Naive B cell (primary cell): ENCODE measurements at regions not wholly inside any gene's neighbourhood (a gene's known extent, or its start where the extent isn't known, plus 50 kb on each side); places are given as distances from the start of the nearest gene placed in this dataset.
"Not testable (repeated sequence)": the region's sequence is repeated elsewhere in the genome, so short reads cannot be mapped to it uniquely, and the experiment has no call there.

Experiments
- ATAC-seq, 2 donors: fragments of 150-1000 bp; cut with Tn5 transposase; 2 replicates each; pipeline ENCODE4 v1.10.0; 2021; ENCODE audit warnings: low read depth in 2 of 2, mild to moderate bottlenecking in 2 of 2, moderate library complexity in 2 of 2
- DNase-seq: peaks from one replicate; pipeline ENCODE4 v3.0.0; 2022
- H3K27ac Mint-ChIP-seq, 6 donors: one replicate each; pipeline ENCODE4 v1.8.0; 2020 to 2022; ENCODE audit warnings: mild to moderate bottlenecking in 6 of 6, mixed read lengths in 6 of 6, moderate library complexity in 5 of 6, inconsistent platforms in 2 of 6
- H3K27me3 Mint-ChIP-seq, 3 donors: one replicate each; pipeline ENCODE4 v1.8.0; 2021 to 2022; ENCODE audit warnings: mixed read lengths in 3 of 3, mild to moderate bottlenecking in 1 of 3
- H3K36me3 Mint-ChIP-seq, 2 donors: one replicate each; pipeline ENCODE4 v1.8.0; 2020 to 2022; ENCODE audit warnings: mixed read lengths in 2 of 2, inconsistent platforms in 1 of 2, mild to moderate bottlenecking in 1 of 2
- H3K4me1 Mint-ChIP-seq, 3 donors: one replicate each; pipeline ENCODE4 v1.8.0; 2020 to 2022; ENCODE audit warnings: mixed read lengths in 3 of 3, inconsistent platforms in 1 of 3, mild to moderate bottlenecking in 1 of 3, moderate library complexity in 1 of 3
- H3K4me3 Mint-ChIP-seq, 8 donors: one replicate each; pipeline ENCODE4 v1.8.0; 2020 to 2022; ENCODE audit warnings: mild to moderate bottlenecking in 8 of 8, mixed read lengths in 8 of 8, moderate library complexity in 8 of 8, inconsistent platforms in 2 of 8
- H3K9me3 Mint-ChIP-seq, 7 donors: one replicate each; pipeline ENCODE4 v1.8.0; 2020 to 2022; ENCODE audit warnings: mixed read lengths in 7 of 7, mild to moderate bottlenecking in 5 of 7, inconsistent platforms in 2 of 7, moderate library complexity in 1 of 7

GRCh38 chr6:120759570-120759969, 574.7 kb downstream of the TBC1D32 start:
- DNase-seq (no peak), ATAC-seq (no peak)
- Mint-ChIP-seq H3K4me3 (no peak overlapping the region), H3K4me1 (no peaks in the 10 kb centered on the region), H3K36me3 (no peaks in the 10 kb centered on the region), H3K27me3 (no peaks in the 10 kb centered on the region), H3K9me3 (no peaks in the 10 kb centered on the region), H3K27ac (no peak overlapping the region)

DNA sequence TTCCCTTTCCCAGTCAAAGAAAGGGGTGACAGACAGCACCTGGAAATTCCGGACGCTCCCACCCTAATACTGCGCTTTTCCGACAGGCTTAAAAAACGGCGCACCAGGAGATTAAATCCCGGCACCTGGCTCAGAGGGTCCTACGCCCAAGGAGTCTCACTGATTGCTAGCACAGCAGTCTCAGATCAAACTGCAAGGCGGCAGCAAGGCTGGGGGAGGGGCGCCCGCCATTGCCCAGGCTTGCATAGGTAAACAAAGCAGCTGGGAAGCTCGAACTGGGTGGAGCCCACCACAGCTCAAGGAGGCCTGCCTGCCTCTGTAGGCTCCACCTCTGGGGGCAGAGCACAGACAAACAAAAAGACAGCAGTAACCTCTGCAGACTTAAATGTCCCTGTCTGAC, 585.7 kb downstream of the TBC1D32 start:
- not testable (repeated sequence) for H3K27ac Mint-ChIP-seq, H3K9me3 Mint-ChIP-seq, ATAC-seq, DNase-seq, H3K4me1 Mint-ChIP-seq, H3K27me3 Mint-ChIP-seq, H3K36me3 Mint-ChIP-seq, H3K4me3 Mint-ChIP-seq

DNA sequence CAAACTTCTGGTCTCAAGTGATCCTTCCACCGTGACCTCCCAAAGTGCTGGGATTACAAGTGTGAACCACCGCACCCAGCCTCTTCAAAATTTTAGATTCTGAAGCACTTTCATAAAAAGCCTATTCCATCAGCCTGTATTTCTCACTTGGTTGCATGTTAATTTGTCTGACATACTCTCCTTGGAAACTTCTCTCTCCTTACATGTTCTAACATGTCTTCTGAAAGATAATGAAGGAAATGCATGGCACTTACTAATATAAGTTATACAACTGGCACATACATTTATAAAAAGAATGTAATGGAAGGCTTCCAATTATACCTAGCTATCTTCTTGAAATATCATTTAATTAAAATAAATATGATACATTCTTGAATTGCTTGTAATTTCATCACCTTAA, 597.5 kb downstream of the TBC1D32 start:
- H3K4me1 Mint-ChIP-seq: no peaks in the 10 kb centered on the region
- peaks cover 0 to 16% (median 8%) of the 10 kb centered on the region in 7 donors for H3K9me3 Mint-ChIP-seq
- no peak for ATAC-seq
- no peak overlapping the region for H3K27ac Mint-ChIP-seq
- no peak for DNase-seq
- no peak overlapping the region for H3K4me3 Mint-ChIP-seq
- H3K27me3 Mint-ChIP-seq: no peaks in the 10 kb centered on the region
- no peaks in the 10 kb centered on the region for H3K36me3 Mint-ChIP-seq

GRCh38 chr6:120735641-120736040, 598.6 kb downstream of the TBC1D32 start:
- Mint-ChIP-seq H3K36me3 (no peaks in the 10 kb centered on the region), H3K9me3 (peaks cover 0 to 19% (median 8%) of the 10 kb centered on the region in 7 donors), H3K27me3 (no peaks in the 10 kb centered on the region), H3K4me3 (no peak overlapping the region), H3K27ac (no peak overlapping the region), H3K4me1 (no peaks in the 10 kb centered on the region)
- DNase-seq (no peak), ATAC-seq (no peak)

- no peaks in the 10 kb centered on the region for H3K36me3 Mint-ChIP-seq
- no peaks in the 10 kb centered on the region for H3K27me3 Mint-ChIP-seq
- no peak overlapping the region for H3K27ac Mint-ChIP-seq
- no peaks in the 10 kb centered on the region for H3K4me1 Mint-ChIP-seq
- DNase-seq (no peak), ATAC-seq (no peak)
- H3K4me3 Mint-ChIP-seq: no peak overlapping the region
- peaks cover 8 to 28% (median 11%) of the 10 kb centered on the region in 7 donors for H3K9me3 Mint-ChIP-seq
These were observed 623.0 kb downstream of the TBC1D32 start for GRCh38 chr6:120711255-120711654.

DNA sequence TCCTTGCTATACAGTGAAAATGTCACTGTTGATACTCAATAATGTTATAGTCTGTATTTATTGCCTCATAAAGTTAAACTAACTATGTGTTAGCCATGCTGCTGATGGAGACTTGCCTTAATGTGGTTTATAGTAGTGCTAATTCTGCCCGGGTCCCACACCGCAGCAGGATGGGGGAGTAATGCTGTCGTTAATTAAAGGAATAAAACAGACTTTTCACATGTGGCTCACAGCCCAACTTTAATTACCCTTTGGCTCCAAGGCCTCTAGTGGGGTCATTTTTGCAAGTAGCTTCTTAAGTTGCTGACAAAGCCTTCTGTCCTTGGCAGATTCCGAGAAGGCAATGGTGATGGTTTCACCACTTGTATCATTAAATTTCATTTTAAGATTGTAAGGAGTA, 634.3 kb downstream of the TBC1D32 start:
- ATAC-seq (no peak), DNase-seq (no peak)
- no peak overlapping the region for H3K27ac Mint-ChIP-seq
- no peaks in the 10 kb centered on the region for H3K36me3 Mint-ChIP-seq
- no peak overlapping the region for H3K4me3 Mint-ChIP-seq
- peaks cover 0 to 4% (median 0%) of the 10 kb centered on the region in 7 donors for H3K9me3 Mint-ChIP-seq
- H3K27me3 Mint-ChIP-seq: no peaks in the 10 kb centered on the region
- H3K4me1 Mint-ChIP-seq: no peaks in the 10 kb centered on the region

DNA sequence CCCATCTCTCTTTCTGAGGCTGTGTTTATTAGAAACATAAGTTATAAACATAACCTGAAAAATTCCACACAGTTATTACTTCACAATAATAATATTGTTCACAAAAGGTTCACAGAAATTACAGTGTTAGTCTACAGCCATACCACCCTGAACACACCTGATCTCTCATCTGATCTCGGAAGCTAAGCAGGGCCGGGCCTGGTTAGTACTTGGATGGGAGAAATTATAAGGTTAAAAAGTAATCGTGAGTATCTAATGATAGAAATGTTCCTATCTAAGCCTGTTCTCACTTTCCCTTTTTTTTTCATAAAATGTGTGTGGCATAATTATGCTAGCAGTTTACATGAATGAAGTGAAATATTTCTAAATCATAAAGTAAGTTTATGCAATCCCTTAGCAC, 647.8 kb downstream of the TBC1D32 start:
- peaks cover 0 to 9% (median 2%) of the 10 kb centered on the region in 7 donors for H3K9me3 Mint-ChIP-seq
- no peak overlapping the region for H3K27ac Mint-ChIP-seq
- ATAC-seq (no peak), DNase-seq (no peak)
- H3K27me3 Mint-ChIP-seq: no peaks in the 10 kb centered on the region
- no peaks in the 10 kb centered on the region for H3K4me1 Mint-ChIP-seq
- H3K36me3 Mint-ChIP-seq: no peaks in the 10 kb centered on the region
- no peak overlapping the region for H3K4me3 Mint-ChIP-seq

DNA sequence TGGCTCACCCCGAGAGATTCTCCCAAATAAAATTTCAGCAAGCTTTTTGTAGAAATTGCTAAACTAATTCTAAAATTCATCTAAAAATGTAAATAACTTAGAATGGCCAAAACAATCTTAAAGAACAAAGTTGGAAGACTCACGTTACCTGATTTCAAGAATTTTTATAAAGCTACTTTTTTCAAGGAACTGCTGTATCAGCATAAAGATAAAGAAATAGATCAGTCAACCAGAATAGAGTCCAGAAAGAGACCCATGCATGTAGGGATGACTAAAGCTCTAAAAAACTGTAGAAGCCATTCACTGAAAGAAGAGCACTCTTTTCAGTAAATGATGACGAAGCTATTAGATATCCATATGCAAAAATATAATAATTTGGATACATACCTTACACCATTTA, 652.1 kb downstream of the TBC1D32 start:
- H3K27me3 Mint-ChIP-seq: no peaks in the 10 kb centered on the region
- ATAC-seq (no peak), DNase-seq (no peak)
- H3K27ac Mint-ChIP-seq: no peak overlapping the region
- peaks cover 0 to 3% (median 0%) of the 10 kb centered on the region in 7 donors for H3K9me3 Mint-ChIP-seq
- no peaks in the 10 kb centered on the region for H3K36me3 Mint-ChIP-seq
- no peaks in the 10 kb centered on the region for H3K4me1 Mint-ChIP-seq
- H3K4me3 Mint-ChIP-seq: no peak overlapping the region

- H3K27me3 Mint-ChIP-seq: no peaks in the 10 kb centered on the region
- no peaks in the 10 kb centered on the region for H3K36me3 Mint-ChIP-seq
- DNase-seq: no peak
- H3K4me1 Mint-ChIP-seq: no peaks in the 10 kb centered on the region
- no peak overlapping the region for H3K4me3 Mint-ChIP-seq
- ATAC-seq: no peak
- peaks cover 0 to 3% (median 0%) of the 10 kb centered on the region in 7 donors for H3K9me3 Mint-ChIP-seq
- no peak overlapping the region for H3K27ac Mint-ChIP-seq
These were observed 653.1 kb downstream of the TBC1D32 start for GRCh38 chr6:120681204-120681603.

DNA sequence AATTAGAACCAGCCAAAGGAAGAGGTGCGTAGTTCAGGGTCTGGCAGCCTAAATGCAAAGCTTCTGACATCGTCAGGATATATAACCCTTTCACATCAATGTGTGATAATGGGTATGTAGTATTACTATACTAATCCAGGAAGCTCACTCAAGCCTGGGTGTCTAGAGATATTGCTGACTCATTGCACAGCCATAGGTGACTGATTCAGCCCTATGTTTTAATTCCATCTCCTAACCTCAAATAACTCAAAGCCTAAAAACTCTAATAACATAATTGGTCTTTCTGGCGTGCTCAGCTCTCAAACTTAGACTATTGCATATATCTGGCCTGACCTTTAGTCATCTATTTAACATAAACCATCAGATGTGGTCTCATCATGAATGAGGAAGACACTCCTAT, 658.4 kb downstream of the TBC1D32 start:
- Mint-ChIP-seq H3K9me3 (peaks cover 0 to 3% (median 0%) of the 10 kb centered on the region in 7 donors), H3K4me3 (no peak overlapping the region), H3K27ac (no peak overlapping the region), H3K27me3 (no peaks in the 10 kb centered on the region), H3K4me1 (no peaks in the 10 kb centered on the region), H3K36me3 (no peaks in the 10 kb centered on the region)
- DNase-seq (no peak), ATAC-seq (no peak)

- DNase-seq (no peak), ATAC-seq (no peak)
- Mint-ChIP-seq H3K4me1 (no peaks in the 10 kb centered on the region), H3K36me3 (peaks cover 0 to 2% of the 10 kb centered on the region in 2 donors), H3K4me3 (no peak overlapping the region), H3K27ac (no peak overlapping the region), H3K9me3 (peaks cover 0 to 19% (median 10%) of the 10 kb centered on the region in 7 donors), H3K27me3 (no peaks in the 10 kb centered on the region)
These were observed 662.8 kb downstream of the TBC1D32 start for GRCh38 chr6:120671519-120671918.

DNA sequence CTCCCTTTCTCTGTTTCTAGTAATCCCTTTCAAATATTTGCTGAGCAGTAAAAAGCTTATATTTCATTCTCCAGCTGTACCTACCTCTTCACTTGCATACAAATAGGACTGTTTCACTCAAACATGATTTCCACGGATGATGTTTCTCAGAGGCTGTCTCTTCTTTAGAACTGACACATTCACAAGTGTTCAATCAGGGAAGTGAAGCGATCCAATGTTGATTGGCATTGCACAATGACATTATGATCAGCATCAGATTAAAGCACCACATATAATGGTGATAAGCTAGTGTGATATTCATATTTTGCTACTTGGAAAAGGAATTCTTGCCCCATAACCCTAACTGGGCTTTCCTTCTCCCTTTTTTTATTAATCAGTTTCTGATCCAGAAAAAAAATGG, 681.8 kb downstream of the TBC1D32 start:
- peaks cover 1 to 15% (median 7%) of the 10 kb centered on the region in 7 donors for H3K9me3 Mint-ChIP-seq
- ATAC-seq: no peak

GRCh38 chr6:120648713-120649112, 685.6 kb downstream of the TBC1D32 start:
- Mint-ChIP-seq H3K36me3 (no peaks in the 10 kb centered on the region), H3K27ac (no peak overlapping the region), H3K9me3 (peaks cover 1 to 11% (median 7%) of the 10 kb centered on the region in 7 donors), H3K4me3 (no peak overlapping the region), H3K27me3 (no peaks in the 10 kb centered on the region), H3K4me1 (no peaks in the 10 kb centered on the region)
- ATAC-seq (no peak), DNase-seq (no peak)

More for the DNA sequence above, 681.8 kb downstream of the TBC1D32 start:
- Mint-ChIP-seq H3K27me3 (no peaks in the 10 kb centered on the region), H3K27ac (no peak overlapping the region), H3K4me3 (no peak overlapping the region), H3K4me1 (no peaks in the 10 kb centered on the region), H3K36me3 (no peaks in the 10 kb centered on the region)
- no peak for DNase-seq

GRCh38 chr6:120646101-120646500, 688.2 kb downstream of the TBC1D32 start:
- H3K4me3 Mint-ChIP-seq: no peak overlapping the region
- DNase-seq: no peak
- no peak overlapping the region for H3K27ac Mint-ChIP-seq
- no peaks in the 10 kb centered on the region for H3K27me3 Mint-ChIP-seq
- ATAC-seq: no peak
- no peaks in the 10 kb centered on the region for H3K36me3 Mint-ChIP-seq
- H3K9me3 Mint-ChIP-seq: peaks cover 1 to 14% (median 7%) of the 10 kb centered on the region in 7 donors
- H3K4me1 Mint-ChIP-seq: no peaks in the 10 kb centered on the region

- Mint-ChIP-seq H3K4me1 (no peaks in the 10 kb centered on the region), H3K9me3 (peaks cover 0 to 3% (median 0%) of the 10 kb centered on the region in 7 donors), H3K27ac (no peak overlapping the region), H3K4me3 (no peak overlapping the region), H3K36me3 (no peaks in the 10 kb centered on the region), H3K27me3 (no peaks in the 10 kb centered on the region)
- no peak for DNase-seq
- ATAC-seq: no peak
These were observed 701.3 kb downstream of the TBC1D32 start for GRCh38 chr6:120632975-120633374.
